Prostate gland (tissue), 2 donors: ENCODE measurements at regions not wholly inside any gene's neighbourhood (a gene's known extent, or its start where the extent isn't known, plus 50 kb on each side); places are given as distances from the start of the nearest gene placed in this dataset.

ENCODE experiments used
- CTCF ChIP-seq, 4 experiments: fragments of 200-600 bp in 2 of 4; fragments of 450-650 bp in 2 of 4; sonication (generic) in 2 of 4; IDR thresholded peaks; 1 replicate in 3 of 4; 2 replicates in 1 of 4; pipeline ENCODE4 v1.5.1; 2016 to 2019; ENCODE audit warnings: antibody characterized with exemption in 4 of 4, mild to moderate bottlenecking in 2 of 4, moderate library complexity in 2 of 4
- POLR2A ChIP-seq: fragments of 450-650 bp; IDR thresholded peaks from one replicate; pipeline ENCODE4 v1.6.1; 2016; ENCODE audit warnings: antibody characterized with exemption, mild to moderate bottlenecking
- POLR2AphosphoS5 ChIP-seq: sonication (generic); formaldehyde crosslinking; IDR thresholded peaks from one replicate; pipeline ENCODE4 v1.6.1; 2017; ENCODE audit warnings: antibody characterized with exemption

- TF ChIP-seq CTCF (IDR thresholded peaks at IDR 0.05) (no peak), POLR2A (no peak), POLR2AphosphoS5 (no peak)
These were observed 1382.9 kb downstream of the MRPL39 start for GRCh38 chr21:24224422-24224821.
